ENCODE measurements at regions not wholly inside any gene's neighbourhood (a gene's known extent, or its start where the extent isn't known, plus 50 kb on each side); places are given as distances from the start of the nearest gene placed in this dataset.

- Histone ChIP-seq H3K9ac (ENCODE audit: insufficient read depth in 1 of 2, low read depth in 2 of 2, low read length in 2 of 2) (no peak overlapping the region), H3K4me1 (replicated peaks in 1 of 2; ENCODE audit: control insufficient read depth in 2 of 2, insufficient read depth in 2 of 2, low read length in 2 of 2) (no peaks in the 10 kb centered on the region), H3K9me1 (ENCODE audit: control insufficient read depth, insufficient read depth, low read length) (no peaks in the 10 kb centered on the region), H3K79me2 (ENCODE audit: control insufficient read depth, insufficient read depth, low read length) (no peaks in the 10 kb centered on the region), H4K20me1 (replicated peaks; ENCODE audit: control insufficient read depth, insufficient read depth, low read length) (no peaks in the 10 kb centered on the region), H3K27me3 (ENCODE audit: control insufficient read depth in 2 of 2, insufficient read depth in 2 of 2, low read length in 2 of 2) (no peaks in the 10 kb centered on the region), H3K36me3 (ENCODE audit: control insufficient read depth, insufficient read depth, low read length) (no peaks in the 10 kb centered on the region), H3K4me3 (no peak overlapping the region), H3K27ac (ENCODE audit: extremely low read depth, low read depth, low read length) (no peak overlapping the region), H3K9me3 (replicated peaks; ENCODE audit: control insufficient read depth, insufficient read depth, low read depth, low read length) (no peaks in the 10 kb centered on the region), H2AFZ (ENCODE audit: low read depth, low read length) (no peak overlapping the region), H3K4me2 (ENCODE audit: insufficient read depth, low read length) (no peak overlapping the region)
- ATAC-seq (no peak), FAIRE-seq (no peak), DNase-seq (ENCODE audit: extremely low read depth in 1 of 4, low spot score in 3 of 4) (no peak)
- ChIA-PET POLR2A (interaction anchor here (0.6 to 0.7 kb wide), 2 partner anchors 84 to 1814 kb away, joined by 3 read pairs; no protein-coding TSS in a partner anchor), CTCF (ENCODE audit: low intra/inter-chr PET ratio) (no interaction called here)
- TF ChIP-seq ID3 (CRISPR knock-in tag; IDR thresholded peaks at IDR 0.05) (no peak), ID3 (tag; IDR thresholded peaks at IDR 0.05) (no peak), ZNF584 (CRISPR knock-in tag; IDR thresholded peaks at IDR 0.05; ENCODE audit: low read depth) (no peak), LCOR (CRISPR knock-in tag; IDR thresholded peaks at IDR 0.05) (no peak), ZNF668 (CRISPR knock-in tag; IDR thresholded peaks at IDR 0.05) (no peak), GATA2 (CRISPR knock-in tag; IDR thresholded peaks at IDR 0.05) (no peak), YBX1 (IDR thresholded peaks at IDR 0.05) (no peak), ZNF280B (CRISPR knock-in tag; IDR thresholded peaks at IDR 0.05) (no peak), STAT5A (IDR thresholded peaks at IDR 0.05; ENCODE audit: borderline replicate concordance, low read length) (no peak), CHD1 (IDR thresholded peaks at IDR 0.05; ENCODE audit: low read length) (no peak), VEZF1 (CRISPR knock-in tag; IDR thresholded peaks at IDR 0.05) (no peak), CBX1 (IDR thresholded peaks at IDR 0.05; ENCODE audit: low read depth) (no peak), ETS2 (tag; IDR thresholded peaks at IDR 0.05; ENCODE audit: borderline replicate concordance, poor library complexity, severe bottlenecking) (no peak), TBL1XR1 (IDR thresholded peaks at IDR 0.05; ENCODE audit: low read length in 2 of 2) (no peak), SRF (CRISPR knock-in tag; IDR thresholded peaks at IDR 0.05) (no peak), NCOA6 (IDR thresholded peaks at IDR 0.05) (no peak)
- BruUV-seq (replicated peaks), result no TSS peak
- in situ Hi-C loops (cut with MboI) (no loop called here), intact Hi-C loops (cut with micrococcal nuclease) (no loop called here)
- WGBS (ENCODE audit: insufficient coverage, low coverage, missing lambda C conversion rate), result 0% methylated on average over 2 of the region's 2 CpGs
Observed at GRCh38 chr4:43148481-43148880, 256.0 kb downstream of the GRXCR1 start.
